ENCODE measurements at regions not wholly inside any gene's neighbourhood (a gene's known extent, or its start where the extent isn't known, plus 50 kb on each side); places are given as distances from the start of the nearest gene placed in this dataset.
"Not testable (repeated sequence)": the region's sequence is repeated elsewhere in the genome, so short reads cannot be mapped to it uniquely, and the experiment has no call there.

DNA sequence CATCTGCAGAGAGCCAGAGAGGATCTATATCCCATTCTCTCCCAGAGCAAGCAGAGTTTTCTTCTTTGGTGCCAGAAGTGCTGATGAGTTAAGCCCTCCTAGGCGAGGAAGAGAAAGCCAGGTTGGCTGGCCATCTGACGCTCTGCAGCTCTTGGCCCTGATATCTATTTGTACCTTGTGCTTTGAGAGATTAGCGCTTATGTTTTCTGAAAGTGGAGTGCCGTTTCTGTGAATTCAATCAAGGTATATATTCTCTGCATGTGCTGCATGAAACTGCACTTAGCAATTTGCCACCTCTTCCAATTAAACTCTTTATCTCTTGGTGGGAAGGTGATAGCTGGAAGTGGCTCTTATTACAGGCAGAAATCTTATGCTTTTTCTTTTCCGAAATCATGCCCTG, 177.5 kb downstream of the LPIN1 start:
- no peak for DNase-seq

DNA sequence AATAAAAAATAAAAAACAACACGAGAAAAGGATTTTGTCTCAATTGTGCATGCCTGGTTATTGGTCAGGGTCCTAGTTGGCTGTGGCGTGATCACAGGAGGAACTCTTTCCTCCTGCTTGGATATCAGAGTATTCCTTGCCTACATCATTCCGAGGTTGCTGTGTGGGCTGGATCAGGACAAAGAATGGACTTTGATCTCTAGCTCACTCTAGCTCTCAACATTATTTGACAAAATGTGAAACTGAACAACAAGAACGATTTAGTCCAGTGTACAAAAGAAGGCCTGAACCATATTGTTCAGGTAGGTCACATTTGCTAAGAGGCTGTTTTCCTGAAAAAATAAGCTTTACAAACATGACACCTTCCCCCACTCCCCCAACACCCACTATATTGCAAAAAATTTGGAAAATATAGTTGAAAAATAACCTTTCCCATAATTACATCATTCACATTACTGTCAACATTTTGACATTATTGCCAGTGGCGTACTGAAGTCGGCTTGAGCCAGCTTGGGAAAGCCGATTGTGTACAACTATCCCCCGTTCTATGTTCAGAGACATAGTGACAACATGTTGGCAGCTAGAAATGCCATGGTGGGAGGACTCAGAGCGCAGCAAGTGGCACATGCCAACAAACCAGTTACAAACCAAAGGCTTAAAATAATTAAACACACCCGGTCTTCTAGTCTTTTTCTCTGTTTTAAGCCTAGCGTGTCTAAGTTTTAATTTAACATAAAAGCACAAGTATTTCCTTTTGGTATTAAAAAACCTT, 179.0 kb downstream of the LPIN1 start:
- no peak for DNase-seq

DNA sequence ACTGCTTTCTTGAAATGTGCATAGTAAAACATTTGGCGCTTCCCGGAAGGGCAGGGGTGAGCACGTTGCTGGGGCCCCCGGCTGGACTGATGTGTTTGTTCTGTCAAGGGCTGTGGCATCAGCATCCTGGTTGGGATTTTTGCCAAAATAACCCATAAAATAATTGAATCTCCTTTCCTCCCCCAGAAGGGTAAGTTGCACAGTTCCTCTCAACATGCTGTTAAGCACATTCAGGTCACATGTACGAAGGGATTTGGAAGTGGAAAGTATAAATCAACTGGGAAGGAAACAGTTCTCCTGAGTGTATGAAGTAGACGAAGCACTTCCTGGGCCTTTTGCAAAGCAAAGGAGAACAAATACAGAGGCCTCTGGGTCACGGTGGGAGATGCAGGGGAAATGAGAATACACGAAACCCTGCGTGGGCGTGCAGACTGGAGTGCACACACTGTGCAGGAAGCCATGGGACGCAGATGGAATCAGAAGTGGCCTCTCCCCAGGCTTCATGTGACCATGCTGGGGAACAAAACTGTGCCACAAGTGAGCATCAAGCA, 183.9 kb downstream of the LPIN1 start:
- DNase-seq: no peak

DNA sequence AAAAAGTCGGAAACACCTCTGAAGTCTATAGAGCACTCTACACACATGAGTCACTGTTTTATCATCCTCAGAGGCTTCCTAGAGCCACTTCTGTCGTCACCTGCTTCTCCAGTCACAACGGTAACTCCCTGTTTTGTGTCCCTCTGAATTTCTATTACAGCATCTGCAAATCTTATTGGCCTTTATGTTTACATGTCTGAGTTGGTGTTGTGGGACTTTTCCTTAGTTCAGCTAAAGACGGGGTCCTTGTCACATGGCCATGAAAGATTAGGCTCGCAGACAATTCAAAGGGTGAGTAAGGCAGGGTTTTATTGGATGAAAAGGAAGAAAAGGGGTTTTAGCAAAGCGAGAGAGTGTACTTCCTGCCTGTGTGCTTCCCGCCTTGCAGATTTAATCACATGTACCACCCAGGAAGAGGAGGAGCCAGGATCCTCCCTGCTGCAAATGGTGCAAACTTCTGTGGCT, 185.6 kb downstream of the LPIN1 start:
- DNase-seq: no peak

DNA sequence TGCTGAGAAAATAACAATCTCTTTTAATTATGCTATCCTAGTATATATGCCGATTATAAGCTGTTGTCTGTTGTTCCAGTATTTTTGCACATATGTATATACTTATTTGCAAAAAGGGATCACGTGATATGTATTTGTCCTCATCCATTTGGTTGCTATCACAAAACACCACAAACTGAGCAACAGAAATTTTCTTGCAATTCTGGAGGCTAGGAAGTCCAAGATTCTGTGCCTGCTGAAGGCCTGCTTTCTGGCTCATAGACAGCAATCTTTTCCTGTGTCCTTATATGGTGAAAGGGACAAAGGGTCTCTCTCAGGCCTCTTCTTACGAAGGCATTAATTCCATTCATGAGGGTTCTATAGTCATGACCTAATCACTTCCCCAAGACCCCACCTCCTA, 186.5 kb downstream of the LPIN1 start:
- DNase-seq: no peak

DNA sequence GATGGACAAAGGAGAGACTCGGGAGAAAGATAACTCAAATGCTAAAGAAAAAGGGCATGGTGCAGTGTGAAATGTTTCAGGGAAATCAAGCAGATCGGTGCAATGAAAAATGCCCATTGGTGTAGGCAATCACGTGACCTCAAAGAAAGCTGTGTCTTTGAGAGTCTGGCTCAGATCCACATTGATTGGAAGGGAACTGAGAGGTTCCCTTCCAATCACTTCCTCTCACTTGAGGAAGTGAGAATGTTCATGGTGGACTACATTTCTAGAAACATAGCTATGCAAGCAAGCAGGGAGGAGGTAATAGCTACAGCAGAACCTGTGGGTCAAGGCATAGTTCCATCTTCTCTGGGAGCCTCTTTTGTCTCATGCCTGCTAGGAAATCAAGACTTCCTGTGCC, 187.4 kb downstream of the LPIN1 start:
- DNase-seq: no peak

DNA sequence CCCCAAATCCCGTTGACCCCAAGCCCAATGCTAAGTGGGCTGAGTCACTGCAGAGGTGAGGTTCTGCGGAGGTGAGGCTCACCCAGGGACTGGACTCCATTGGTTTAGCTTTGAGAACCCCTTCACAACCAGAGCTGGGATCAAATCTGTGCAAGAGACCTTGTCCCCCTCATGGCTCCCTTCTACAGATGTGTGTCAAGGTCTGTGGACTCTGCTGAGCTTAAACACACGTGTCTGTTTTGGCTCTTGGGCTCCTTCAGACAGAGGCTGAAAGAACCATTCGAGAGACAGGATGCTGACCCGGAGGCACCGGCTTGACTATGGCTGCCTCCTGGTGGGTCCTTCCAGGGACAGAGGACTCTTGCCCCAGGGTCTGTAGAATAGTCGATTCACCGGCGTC, 190.3 kb downstream of the LPIN1 start:
- no peak for DNase-seq

DNA sequence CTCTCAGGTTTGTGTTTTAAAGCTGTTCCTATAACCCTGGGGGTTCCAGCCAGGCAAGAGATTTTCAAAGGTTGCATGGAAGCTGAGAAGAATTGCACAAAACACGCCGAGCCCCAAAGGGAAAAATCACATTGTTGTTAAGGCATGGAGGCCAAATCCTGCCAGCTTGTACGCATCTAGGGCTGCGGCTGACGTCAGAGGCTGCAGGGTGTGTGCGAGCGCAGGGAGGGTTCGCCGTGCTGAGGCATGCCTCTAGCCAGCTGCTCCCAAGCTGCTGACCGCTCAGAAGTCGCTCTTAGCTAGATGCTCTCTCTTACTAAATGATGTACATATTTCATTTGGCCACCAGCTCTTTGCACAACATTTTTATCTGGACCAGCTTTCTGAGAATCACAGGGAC, 191.8 kb downstream of the LPIN1 start:
- no peak for DNase-seq

DNA sequence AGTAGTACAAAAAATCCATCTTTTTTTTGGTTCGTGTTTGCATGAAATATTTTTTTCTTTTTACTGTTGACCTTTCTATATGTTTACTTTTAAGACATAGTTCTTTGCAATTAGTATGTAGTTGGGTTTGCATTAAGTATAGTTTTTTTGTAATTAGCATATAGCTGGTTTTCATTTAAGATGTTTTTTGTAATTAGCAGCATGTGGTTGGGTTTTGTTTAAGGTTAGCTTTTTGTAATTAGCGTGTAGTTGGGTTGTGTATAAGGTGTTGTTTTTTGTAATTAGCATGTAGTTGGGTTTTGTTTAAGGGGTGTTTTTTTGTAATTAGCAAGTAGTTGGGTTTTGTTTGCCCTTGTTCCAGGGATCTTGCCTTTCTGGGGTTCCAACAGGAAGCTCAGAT, 193.1 kb downstream of the LPIN1 start:
- no peak for DNase-seq

DNA sequence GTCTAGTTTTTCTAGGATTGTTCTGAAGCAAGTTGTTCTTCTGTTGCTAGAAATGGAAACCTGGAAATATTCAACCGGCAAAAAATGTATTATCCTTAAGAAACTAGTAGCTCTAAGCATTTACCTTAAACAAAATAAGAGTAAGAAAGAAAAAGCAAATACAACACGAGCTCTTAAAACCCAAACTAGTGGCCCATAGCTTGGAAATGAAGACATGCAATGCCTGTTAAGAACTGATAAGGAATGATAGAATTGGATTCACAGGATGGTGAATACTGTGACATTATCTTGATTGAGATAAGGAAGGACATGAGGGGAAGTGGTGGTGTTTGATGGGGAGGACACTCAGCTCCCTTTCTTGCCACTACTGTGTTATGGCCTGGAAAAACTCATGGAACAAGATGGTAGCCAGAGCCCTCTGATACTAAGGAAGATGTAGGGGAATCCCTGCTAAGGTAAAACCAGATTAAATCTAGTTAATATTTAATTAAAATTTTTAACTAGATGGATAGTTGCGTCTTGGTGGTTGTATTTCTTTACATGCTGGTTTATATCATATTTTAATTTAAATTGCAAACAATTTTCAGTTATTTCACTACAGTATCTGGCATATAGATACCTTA, 193.8 kb downstream of the LPIN1 start:
- DNase-seq: no peak

DNA sequence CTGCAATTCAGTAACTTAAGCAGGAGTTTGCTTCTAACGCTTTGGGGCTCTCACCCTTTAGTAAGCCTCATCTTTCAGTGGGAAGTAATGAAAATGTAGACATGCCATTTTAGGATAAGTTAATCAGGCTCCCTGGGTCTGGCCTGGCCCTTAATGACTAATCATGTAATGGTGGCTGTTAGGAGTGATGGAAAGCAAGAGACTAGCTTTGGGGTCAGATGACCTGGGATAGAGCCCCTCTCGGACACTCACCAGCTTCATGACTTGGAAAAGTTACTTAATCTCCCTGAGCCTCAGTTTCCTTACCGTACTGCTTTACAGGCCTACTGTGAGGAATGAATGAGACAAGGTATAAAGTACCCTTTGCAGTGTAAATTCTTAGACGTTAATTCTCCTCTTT, 194.4 kb downstream of the LPIN1 start:
- DNase-seq: no peak

DNA sequence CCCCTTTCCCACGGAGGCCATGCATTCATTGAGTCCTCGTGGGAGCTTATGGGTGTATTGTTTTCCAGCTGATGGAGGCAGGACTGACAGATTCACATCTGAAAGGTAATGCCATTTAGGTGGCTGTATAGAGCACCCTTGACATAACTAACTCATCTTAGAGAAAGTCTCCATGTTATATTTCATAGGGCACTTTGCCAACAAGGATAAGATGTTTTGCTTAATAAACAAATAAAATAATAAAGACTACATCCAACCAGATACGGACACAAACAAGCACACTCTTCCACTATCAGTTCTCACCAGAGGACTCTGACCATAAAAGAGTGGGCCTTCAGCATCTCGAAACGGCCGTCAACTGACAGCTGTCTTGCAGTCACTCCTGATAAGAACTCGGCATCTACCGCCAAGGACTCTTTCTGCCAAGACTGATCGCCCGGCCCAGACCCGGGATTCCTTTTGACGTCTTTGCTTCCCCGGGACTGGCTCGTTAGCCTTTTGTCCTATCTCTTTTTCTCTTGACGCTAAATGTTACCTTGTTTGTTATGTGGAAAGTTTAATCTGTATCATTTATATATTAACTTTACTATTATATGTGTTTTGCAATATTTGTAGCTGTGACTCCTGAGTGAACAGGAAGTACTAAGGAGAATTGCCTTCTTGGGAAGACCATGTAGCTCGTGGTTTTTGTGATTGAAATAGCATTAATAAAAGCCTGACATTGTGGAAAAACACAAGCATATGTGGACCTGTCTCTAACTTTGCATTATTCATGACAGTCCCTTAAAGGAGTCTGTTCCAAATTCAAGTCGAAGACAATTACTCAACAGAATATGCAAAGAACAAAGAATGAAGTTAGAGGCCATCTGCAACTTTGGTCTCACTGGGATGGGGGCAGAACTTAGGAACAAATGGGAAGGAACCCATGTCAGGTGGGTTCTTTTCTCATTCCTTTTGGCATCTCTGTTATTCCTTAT, 195.1 kb downstream of the LPIN1 start:
- no peak for DNase-seq

DNA sequence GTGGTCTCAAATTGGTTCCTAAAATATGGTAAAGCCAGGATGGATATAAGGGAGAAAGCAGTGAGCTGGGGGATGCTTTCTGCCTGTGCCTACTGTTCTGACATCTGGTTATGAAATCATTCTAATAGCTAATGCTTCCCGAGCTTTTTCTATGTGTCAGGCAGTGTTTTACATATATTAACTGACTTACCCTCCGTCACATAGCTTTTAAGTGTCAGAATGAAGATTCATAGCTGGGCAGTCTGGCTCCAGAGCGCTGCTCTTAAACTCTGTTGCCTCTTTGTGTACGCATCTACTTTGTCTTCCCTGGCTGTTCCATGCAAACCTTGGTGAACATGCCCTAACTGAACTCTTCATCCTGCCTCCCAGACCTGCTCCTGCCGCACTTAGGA, 195.7 kb downstream of the LPIN1 start:
- no peak for DNase-seq

DNA sequence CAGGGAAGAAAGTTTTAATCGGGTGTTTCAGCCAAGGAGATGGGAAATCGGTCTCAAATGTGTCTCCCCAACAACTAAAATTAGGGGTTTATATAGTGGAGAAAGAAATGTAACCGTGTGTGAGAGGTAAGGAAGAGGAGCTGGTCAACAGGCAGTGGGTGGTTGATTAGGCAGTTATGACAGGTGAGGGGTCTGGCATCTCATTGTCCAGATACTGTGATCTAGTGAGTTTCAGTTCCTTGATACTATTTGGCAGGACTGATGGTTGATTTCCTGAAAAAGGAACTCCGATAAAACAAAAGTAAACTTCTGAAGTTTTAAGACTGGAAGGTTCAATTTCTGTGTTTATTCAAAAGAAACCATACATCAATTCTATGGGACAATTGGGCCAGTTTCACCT, 197.9 kb downstream of the LPIN1 start:
- no peak for DNase-seq

DNA sequence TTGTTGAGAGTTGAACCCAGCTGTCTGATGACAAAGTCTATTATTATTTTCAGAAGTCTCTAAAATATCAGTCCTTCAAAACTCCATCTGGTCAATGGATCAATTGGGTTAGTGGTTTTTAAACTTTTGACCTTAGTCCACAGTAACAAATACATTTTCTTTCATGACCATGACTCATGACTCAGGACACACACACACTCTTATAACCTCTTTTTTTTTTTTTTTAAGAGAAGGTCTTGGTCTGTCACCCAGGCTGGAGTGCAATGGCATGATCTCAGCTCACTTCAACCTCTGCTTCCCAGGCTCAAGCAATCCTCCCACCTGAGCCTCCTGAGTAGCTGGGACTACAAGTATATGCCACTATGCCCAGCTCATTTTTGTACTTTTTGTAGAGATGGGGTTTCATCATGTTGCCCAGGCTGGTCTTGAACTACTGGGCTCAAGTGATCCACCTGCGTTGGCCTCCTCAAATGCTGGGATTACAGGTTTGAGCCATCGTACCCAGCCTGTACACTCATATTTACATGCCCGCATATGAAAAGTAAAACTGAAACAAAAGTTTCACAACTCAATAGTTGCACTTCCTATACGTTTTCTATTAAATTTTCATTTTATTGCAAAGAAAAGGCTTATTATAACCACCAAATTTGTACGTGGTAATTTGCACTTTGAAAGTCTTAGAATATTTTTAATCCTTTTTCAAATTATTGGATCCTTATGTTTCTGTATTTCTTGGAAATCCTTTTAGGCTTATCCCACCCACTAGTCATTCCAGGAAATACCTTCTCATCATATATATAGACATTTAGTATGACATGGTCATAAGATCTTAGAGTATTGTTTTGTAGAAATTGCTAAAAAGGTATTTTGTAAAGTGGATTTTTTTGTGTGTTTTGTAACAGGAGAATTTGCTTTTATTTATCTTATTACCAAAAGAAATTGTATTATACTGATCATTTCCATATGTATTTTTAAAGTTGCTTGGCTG, 199.0 kb downstream of the LPIN1 start:
- DNase-seq: peak; percentile 4

DNA sequence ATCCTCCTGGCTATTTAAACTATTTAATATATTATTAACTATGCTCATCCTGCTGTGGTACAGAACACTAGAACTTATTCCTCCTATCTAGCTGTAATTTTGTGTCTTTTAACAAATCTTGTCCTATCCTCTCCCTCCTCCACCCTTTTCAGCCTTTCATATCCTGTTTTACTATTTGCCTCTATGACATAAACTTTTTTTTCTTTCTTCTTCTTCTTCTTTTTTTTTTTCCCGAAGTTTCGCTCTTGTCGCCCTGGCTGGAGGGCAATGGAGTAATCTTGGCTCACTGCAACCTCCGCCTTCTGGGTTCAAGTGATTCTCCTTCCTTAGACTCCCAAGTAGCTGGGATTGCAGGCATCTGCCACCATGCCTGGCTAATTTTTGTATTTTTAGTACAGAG, 201.5 kb downstream of the LPIN1 start:
- DNase-seq: no peak

DNA sequence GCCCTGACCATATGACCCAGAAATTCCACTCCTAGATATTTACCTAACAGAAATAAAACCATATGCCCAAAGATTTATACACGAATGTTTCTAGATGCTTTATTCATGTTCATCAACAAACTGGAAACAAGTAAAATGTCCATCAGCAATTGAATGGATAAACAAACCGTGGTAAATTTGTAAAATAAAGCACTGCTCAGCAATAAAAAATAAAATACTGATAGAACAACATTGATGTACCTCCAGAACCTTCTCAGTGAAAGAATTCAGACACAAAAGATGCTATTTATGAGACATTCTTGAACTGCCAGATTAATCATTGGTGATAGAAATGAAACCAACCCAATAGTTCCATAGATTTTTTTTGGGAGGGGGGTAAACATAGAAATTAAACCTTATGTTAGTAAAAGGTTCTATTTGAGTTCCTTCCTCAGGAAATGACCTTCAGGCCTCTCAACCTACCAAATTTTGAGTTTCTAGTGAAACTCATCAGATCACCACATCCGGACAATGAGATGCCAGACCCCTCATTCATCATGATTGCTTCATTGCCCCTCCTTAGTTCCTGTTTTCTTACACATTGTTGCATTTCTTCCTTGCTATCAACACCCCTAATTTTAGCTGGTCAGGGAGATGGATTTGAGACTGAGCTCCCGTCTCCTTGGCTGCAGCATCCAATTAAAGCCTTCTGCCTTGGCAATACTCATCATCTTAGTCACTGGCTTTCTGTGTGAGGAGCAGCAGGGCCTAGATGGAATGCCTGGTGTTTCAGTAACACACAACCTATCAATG, 203.5 kb downstream of the LPIN1 start:
- no peak for DNase-seq

DNA sequence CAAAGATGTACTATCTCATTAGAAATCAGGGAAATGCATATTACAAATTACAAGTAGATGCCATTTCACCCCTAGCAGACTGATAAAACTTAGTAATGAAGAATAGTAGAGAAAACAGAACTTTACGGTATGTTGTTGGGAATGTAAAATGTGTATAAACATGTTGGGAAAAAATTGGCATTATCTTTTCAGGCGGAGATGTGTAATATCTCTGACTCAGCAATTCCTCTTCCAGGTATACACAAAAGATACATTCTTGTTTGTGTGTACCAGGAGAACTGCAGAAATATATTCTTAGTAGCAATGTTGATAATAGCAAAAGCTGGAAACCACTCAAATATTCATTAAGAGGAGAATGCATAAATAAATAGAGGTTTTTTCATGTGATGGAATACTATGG, 204.5 kb downstream of the LPIN1 start:
- DNase-seq: no peak

DNA sequence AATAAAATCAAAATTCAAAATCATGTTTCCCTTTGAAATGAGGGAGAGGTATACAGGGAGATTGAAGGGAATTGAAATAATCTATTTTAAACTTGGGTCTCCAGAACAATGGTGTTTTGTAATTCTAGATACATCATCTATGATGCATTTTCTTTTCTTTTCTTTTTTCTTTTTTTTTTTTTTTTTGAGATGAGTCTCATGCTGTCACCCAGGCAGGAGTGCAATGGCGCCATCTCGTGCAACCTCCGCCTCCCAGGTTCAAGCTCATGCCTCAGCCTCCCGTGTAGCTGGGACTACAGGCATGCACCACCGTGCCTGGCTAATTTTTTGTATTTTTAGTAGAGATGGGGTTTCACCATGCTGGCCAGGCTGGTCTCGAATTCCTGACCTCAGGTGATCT, 205.1 kb downstream of the LPIN1 start:
- not testable (repeated sequence) for DNase-seq

DNA sequence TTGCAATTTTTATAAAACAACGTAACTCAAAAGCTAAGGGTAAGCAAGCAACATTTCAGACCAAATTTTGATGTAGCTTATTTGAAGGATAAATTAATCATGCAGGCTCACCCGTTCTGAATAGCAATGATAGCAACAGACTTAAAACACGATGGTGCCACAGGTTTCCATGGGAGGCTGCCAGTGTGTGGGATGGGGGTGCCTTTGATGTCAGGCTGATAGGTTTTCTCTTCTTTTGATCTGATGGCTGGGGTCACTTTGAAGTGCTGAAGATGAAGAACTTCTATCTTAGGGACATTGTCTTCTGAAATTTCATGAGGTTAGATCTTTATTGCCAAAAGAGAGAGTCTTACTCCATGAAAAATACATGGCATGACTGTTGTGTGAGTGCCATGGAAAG, 206.8 kb downstream of the LPIN1 start:
- DNase-seq: no peak

DNA sequence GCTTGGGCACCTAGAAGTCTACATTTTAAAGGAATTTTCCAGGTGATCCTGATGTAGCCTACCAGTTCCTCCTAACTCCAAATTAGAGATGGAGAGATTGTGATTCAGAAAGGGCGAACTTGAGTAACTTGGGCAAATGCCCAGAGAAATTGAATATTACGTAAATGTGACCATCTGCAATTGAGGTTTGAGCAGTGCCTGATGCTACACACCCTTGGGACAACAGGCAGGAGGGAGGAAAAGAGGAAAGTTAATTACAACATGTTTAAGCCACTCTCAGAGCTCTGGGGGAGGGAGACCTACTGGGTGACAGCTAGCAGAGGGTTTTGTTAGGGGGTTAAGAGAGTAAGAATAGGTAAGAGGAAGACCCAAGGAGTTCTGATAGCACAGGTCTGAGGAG, 208.9 kb downstream of the LPIN1 start:
- no peak for DNase-seq
